Hematopoietic multipotent progenitor cell treated with erythropoietin and hydrocortisone succinate and interleukin-3 and kit ligand, for 15 days (in vitro differentiated cells): ENCODE measurements at regions not wholly inside any gene's neighbourhood (a gene's known extent, or its start where the extent isn't known, plus 50 kb on each side); places are given as distances from the start of the nearest gene placed in this dataset.
"Not testable (repeated sequence)": the region's sequence is repeated elsewhere in the genome, so short reads cannot be mapped to it uniquely, and the experiment has no call there.

ENCODE experiments used
- DNase-seq: peaks from one replicate; pipeline ENCODE4 v3.0.0-alpha.2; 2015; ENCODE audit warnings: low spot score

DNA sequence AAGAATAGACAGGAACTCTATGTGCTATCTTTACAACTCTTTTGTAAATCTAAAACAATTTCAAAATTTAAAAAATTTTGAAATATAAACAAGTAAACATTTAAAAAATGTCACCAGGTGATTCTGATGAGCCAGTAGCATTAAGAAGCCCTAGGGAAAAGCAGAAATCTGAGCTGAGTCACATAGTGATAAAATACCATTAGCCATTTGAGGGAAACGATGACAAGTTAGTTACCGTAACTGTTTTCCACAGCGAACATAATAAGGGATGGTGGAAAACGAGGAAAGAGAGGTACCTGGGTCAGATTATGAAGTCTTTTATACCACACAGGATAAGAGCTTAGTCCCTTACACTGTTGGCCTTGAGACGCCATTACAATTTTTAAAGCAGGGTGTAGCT is 55.5 kb downstream of the PRR15 start:
- DNase-seq: no peak

DNA sequence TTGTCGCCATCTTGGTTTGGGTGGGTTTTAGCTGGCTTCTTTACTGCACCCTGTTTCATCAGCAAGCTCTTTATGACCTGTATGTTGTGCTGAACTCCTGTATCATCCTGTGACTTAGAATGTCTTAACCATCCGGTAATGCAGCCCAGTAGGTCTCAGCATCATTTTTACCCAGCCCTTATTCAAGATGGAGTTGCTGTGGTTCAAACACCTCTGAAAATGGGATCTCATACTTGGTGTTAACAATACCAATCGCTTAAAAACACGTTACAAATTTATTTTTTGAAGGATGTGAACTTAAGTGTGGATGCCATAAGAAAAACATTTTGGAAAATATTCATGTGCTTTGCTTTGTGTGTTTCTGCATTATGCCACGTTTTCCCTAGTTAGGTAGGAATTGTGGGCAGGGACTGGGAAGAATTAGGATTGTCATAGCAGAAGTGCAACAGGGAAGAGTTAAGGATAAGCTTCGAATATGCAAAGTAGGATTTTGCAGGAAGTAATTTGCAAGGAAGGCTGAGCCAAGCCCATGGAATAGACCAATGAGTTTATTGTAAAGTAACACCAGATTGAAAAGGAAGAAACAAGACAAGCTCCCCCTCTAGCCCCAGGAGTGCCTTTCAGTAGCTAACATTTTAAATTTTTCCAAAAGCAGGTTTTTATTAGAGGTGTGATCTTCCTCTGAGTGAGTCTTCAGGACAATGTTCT is 56.4 kb downstream of the PRR15 start:
- DNase-seq: no peak

DNA sequence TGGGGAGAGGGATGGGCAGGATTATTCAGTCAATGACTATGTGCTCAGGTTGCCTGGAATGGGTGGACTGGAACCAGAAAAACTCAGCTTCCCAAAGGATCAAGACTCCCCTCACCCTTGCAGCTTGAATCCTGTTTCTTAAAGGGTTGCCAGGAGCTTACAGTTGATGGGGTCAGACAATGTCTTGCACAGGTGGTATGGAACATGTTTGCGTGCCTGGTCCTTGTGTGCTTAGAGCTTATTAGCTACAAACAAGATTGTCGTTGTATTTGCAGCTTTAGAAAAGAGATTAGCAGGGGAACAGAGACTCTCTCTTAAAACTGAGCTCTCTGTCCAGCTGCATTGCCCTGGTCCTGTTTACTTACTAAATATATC is 56.9 kb downstream of the PRR15 start:
- no peak for DNase-seq

DNA sequence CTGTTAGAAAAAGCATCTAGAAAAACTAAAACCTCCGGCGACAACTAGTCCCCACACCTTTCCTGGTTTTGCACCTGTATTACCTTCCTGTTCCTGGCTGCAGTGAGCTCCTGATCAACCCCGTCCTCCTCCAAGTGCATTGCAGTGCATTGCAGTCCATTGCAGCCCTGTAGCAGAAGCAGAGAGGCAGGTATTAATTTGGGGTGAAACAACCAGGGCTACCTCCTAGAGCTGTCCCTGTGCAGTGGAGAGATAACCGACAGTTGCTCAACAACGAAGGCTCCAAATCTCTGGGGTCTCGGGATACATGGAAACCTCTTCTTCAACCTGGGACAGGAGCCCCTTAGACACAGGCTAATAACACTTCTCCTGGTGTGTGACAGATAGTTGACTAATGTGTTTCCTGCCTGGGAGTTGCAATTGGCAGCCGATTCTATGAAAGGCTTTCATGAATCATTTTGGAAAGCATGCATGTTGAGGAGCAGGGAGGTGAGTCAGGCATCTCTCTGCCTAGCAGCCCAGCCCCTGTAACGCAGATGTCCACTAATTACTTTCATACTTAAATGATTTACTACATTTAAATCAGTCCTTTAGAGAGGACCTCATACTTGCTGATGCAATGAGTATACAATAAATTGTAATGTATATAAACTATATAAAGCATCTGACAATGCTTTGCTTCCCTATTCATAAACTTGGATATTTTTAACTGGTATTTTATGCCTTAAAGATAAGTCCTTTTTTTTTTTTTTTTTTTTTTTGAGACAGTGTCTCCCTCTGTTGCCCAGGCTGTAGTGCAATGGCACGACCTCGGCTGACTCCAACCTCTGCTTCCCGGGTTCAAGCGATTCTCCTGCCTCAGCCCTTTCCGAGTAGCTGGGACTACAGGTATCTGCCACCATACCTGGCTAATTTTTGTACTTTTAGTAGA is 59.0 kb downstream of the PRR15 start:
- no peak for DNase-seq

DNA sequence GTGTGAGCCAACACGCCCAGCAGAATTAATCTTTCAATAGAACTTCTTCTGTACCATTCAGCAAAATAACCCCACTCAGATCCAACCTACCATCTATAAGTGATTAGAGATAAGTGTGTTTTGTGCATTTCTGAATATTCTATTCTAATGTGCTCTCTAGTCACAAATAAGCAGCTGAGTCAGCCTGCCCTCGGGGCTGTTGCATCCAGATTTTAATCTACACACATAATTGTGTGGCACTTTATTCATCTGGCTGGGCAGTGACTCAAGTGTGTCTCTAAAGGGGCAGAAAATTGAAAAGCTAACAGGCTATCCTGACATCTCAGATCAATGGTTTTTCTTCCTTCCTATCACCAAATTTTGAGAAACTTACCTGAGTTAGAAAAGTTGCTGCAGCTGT is 60.3 kb downstream of the PRR15 start:
- DNase-seq: no peak

DNA sequence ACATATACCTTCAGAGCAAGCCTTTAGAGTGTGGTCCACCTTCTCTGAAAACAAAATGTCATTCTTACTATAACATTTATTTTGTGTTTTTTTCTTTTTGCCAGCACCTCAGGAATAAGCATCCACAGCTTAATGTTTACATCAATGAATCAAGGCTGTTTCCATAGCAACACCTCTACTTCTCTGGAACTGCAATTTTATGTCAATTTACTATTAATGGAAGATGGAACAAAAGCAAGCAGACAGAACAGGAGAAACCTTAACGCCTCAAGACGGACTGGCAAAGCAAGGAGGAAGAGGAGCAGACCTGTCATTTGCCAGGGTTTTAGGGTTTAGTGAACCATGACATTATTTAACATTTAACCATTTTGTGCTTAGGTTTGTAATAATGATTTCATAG is 63.1 kb downstream of the PRR15 start:
- DNase-seq: no peak

DNA sequence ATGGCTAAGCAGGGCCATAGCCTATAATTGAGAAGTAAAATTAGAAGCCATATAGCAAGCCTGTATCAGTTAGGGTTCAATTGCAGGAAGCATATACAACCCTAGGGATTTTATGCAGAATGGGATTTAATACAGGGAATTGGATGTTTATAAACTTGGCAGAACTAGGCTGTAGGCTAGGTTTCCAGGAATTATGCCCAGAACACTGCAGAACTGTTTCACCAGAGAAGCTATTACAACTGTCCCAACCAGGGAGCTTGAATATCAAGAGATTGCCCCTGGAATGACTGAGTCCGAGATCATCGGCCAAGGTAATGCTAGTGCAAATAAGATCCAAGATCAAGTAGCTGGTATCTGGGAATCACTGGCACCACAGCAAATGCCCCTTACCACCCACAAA is 64.0 kb downstream of the PRR15 start:
- no peak for DNase-seq

DNA sequence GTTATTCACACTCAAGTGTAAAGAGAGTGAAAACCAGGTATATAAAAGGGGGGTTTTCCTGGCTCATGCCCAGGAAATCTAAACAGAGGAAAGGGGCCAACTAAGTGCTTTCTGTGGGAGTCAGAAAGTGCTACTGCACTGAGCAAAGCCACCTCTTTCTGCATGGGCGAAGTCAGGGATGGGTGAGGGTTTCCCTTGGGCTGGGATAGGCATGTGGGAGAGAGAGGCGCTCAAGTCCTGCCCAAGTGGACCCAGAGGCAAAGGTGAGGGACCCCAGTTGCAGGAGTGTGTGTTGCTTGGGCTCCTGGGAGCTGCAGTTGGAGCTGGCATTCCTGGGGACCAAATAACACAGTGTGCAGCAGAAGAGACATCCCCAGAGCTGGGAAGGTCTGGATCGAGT is 65.9 kb downstream of the PRR15 start:
- DNase-seq: no peak

DNA sequence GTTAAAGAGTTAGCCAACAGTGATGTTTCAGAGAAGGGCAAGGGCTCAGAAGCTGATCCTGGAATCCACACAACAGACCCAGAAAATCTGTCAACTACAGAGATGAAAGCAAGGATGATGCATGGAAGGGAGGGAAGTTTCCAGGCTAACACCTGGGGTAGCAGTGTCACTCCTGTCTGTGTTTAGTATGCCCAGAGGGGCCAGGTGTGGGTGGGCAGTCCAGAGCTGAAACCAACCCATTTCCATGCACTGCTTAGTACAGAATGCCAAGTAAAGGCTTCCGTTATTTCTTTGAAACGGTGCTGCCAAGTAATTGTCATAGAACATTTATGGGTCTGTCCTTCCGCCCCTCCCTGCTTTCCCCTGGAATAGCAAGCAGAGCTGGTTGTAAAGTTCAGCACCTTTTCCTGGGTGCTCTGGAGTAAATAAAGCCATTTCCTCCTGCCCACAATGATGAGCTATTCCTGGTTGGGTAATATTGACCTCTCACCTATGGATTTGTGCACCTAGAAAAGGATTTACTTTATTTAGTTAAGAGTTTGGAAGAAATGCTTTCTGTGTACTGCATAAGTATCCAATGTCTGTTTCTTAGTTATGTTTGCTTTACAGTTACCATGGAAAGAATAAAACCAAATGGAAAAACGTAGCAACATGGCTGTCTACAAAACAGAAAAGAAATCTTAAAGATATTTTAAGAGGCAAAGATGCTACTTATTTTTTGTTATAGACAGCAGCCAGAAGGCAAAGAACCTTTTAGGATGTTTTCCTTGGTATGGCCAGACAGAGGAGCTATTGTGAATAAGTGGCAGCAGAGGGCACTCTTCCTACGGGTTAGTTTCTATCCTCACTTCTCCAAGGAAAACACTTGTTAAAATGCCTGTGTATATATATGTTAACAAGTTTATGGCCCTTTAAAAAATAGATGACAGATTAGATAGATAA is 71.7 kb downstream of the PRR15 start:
- peak; percentile 41 for DNase-seq

DNA sequence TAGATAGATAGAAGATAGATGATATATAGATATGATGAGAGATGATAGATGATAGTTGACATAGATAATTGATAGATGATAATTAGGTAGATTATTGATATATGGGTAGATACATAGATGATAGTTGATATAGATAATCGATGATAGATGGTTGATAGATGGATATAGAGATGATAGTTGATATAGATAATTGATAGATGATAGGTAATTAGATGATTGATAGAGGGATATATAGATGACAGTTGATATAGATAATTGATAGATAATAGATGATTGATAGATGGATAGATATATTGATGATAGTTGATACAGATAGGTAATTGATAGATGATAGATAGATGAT is 72.3 kb downstream of the PRR15 start:
- no peak for DNase-seq

DNA sequence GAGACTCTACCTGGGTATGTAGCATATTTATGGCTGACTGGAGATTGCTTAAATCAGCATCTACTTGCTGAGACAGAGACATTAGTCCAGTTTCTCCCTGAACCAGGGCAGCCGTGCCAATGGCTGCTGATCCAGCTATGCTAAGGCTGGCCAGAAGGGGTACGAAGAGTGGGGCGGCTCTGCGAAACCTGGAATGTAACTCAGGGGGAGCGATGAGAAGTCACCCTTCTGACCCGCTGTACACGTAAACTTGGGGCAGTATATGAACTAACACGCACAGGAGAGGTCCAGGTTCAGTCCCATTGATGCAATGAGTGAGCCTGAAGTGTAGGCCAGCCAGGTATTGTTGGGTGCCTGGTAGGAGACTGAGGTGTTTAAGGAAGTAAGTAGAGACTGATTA is 73.7 kb downstream of the PRR15 start:
- no peak for DNase-seq

DNA sequence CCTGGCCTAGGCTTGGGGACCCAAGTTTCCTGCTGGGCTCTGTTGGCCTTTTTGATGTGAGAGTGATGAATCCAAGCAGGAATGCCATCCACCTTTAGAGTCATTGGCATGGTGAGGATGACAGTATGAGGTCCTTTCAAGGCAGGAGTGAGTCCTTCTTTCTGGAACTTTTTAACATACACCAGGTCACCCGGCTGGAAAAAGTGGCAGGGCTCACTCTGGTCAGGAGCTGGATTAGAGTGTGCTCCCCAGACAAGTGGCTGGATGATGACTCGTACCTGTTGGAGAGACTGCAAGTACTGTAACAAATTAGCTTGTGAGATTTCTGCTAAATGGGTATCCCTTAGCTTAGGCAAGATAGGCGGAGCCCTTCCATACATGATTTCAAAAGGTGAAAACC is 75.2 kb downstream of the PRR15 start:
- not testable (repeated sequence) for DNase-seq

DNA sequence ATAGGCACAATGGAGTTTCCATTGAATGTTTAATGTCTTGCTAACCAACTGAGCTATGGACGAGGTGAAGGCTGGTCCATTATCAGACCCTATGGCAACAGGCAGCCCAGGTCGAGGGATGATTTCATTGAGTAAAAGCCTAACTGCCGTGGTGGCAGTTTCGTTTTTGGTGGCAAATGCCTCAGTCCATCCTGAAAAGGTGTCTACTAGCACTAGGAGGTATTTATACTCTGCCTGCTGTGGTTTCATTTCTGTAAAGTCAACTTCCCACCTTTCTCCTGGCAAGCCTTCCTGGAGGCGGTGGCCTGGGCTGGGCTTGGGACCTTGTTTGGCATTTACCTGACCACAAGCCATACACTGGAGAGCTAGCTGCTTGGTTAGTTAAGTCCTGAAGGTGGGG is 75.8 kb downstream of the PRR15 start:
- no peak for DNase-seq

DNA sequence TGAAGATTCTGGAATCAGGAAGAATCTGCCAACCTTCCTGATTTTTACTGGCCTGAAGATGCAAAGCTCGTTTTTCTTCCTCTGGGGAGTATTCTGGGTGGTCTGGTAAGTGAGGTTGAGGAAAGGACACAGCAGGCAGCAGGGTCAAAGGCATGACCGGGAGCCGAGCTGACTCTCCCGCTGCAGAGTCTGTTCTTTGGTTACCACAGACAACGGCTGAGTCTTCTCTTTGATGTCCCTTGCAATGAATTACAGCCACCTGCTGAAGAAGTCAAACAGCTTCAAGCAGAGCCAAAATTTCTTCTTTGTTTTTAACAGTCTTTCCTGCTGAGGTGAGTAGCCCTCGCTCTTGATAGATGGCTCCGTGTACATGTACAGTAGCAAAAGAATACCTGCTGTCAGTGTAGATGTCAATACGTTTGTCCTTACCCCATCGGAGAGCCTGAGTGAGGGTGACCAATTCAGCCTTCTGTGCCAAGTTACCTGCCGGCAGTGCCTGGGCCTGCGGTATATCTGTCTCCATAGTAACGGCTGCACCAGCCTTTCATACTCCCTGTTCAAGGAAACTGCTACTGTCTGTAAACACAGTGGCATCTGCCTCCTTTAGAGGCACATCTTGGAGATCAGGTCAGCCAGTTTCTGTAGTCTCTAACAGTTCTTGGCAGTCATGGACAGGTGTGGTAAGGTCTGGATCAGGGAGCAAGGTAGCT is 76.4 kb downstream of the PRR15 start:
- DNase-seq: no peak

DNA sequence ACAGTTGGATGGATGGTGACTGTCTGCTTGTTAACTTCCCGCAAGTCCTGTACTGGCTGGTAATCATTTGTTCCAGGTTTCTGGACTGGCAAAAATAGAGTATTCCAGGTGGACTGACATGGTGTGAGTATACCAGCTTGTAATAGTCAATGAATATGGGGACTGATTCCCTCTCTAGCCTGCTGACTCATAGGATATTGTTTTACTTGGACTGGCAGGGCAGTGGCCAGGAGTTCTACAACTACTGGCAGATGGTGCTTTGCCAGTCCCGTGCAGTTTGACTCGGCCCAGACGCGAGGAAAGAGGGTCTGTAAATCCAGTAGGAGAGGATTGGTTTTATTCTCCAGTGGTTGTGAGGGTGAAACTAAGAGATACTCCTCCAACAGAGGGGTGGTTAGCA is 78.0 kb downstream of the PRR15 start:
- no peak for DNase-seq

DNA sequence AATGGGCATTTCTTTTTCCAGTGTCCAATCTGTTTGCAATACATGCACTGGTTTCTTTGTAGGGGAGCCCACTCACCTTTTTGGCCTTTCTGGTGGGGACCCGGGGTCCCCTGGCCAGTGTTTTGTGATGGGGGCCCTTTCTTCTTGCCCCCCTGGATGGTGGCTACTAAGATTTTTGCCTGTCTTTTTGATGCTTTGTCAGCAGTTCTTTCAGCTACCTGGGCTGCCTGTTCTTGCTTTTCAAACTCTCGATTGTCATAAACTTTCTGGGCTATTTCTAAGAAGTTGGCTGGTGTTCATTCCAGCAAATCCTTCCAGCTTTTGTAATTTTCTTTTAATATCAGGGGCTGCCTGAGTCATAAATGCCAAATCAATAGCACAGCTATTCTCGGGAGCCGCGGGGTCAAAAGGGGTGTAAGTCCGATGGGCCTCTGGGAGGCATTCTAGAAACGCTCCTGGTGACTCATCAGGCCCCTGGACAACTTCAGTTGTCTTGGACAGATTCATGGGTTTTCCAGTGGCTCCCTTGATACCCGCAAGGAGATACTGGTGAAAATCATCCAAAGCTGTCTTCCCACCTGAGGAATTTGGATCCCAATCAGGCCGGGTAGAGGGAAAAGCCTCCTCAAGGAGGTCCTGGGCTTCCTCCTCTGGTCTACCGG is 79.0 kb downstream of the PRR15 start:
- no peak for DNase-seq

DNA sequence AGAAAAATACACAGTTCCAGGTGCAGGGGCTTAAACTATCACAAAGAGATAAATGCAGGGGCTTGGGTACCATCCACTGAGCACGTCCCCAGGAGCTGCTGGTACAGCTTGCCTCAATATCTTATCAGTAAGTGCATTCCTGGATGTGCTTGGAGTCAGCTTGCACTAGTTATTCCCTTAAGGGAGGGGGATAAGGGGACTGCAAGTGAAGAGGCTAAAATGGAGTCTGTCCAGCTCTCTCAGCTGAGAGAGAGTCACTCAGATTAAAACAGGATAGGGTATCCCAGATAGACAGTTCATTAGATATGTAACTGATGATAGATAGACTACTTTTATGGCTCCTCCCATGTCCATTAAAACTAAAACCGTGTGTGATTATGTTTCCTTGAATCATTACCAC is 82.5 kb downstream of the PRR15 start:
- DNase-seq: not testable (repeated sequence)

DNA sequence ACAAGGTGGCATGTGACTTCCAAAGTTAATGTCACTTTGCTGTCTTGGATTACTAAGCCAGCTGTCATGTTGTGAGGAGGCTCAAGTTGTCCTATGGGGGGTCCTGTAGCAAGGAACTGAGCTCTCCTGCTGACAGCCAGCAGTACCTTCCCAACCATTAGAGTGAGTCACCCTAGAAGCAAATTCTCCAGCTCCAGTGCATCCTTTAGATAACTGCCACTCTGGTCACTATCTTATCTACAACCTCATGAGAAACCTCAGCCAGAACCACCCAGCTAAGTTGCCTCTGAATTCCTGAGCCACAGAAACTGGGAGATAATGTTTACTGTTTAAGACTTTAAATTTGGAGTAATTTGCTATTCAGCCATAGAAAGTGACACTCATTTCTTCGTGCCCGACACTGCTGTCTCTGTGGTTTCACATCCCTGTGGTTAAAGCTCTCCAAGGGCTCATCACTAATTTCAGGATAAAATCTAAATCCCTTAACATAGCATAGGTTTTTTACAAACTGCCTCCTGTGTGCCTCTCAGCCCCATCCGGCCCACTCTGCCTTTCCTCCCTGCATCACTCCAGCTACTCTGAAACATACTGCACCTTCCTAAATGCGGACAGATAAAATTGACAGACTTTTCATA is 83.5 kb downstream of the PRR15 start:
- DNase-seq: no peak

DNA sequence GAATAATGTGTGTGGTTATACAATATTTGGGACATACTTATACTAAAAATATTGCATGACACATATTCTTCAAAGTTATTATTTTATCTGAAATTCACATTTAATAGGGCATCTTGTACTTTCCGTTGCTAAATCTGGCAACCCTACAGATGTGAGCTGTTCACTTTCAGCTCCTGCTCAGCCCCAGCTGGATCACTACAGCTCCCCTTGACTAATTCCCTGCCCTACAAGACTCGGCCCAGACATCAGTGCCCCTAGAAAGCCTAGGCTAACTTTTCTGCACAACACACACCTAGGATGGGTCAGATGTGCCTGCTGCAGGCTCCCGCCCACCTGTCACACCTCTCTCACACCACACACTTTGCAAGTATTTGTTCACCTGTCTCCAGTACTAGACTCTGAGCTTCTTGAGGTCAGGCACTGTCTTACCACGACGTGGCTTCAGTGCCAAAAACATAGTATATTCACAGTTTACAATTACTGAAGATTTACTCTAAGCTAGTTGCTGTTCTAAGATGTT is 84.1 kb downstream of the PRR15 start:
- DNase-seq: not testable (repeated sequence)

DNA sequence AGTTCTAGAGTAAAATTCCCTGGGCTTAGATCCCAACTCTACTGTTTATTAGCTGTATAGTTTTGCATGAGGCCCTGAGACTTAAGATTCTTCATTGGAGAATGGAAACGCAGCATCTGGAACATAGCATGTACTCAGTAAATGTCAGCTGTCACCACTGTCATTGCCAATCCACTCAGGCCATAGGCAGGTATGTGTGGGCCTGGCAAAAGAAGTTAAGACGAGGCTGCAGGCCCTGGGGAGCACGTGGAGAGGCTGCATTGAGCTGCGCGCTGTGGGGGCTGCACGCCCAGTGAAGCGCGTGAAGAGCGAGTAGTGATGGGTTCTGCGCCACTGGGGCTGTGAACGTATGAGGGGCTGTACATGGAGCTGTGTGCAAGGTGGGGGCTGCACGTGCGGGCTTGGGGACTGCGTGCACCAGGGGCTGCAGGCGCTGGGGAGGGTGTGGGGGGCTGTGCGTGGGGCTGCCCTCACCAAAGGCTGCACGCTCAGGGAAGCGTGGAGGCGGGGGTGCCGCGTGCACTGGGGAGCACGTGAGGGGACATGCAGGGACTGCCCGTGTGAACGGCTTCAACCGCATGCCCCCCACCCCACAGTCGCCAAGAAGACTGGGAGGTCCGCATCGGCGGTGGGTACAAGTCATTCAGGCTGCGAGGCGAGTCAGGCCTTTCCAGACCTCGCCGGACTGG is 85.5 kb downstream of the PRR15 start:
- no peak for DNase-seq
